Kidney epithelial cell (primary cell): ENCODE measurements at regions not wholly inside any gene's neighbourhood (a gene's known extent, or its start where the extent isn't known, plus 50 kb on each side); places are given as distances from the start of the nearest gene placed in this dataset.

Source experiments
- DNase-seq: peaks from one replicate; pipeline ENCODE4 v3.0.0-alpha.2; 2010; ENCODE audit warnings: low read depth
- H3K27me3 ChIP-seq: 2 replicates; pipeline ENCODE4 v1.6.0; 2011; ENCODE audit warnings: low read length; ENCODE audit not compliant: control insufficient read depth, insufficient read depth
- H3K36me3 ChIP-seq: 2 replicates; pipeline ENCODE4 v1.5.1; 2011; ENCODE audit warnings: low read length; ENCODE audit not compliant: control insufficient read depth, insufficient read depth
- H3K4me3 ChIP-seq: 2 replicates; pipeline ENCODE4 v1.5.1; 2011; ENCODE audit warnings: low read depth, mild to moderate bottlenecking, control low read depth, low read length
- TF ChIP-seq, protein P1 (sequence below): IDR thresholded peaks from 2 replicates; pipeline ENCODE4 v1.5.1; 2011; ENCODE audit warnings: mild to moderate bottlenecking, moderate library complexity, low read length, control low read depth, inconsistent platforms; ENCODE audit not compliant: insufficient read depth, poor library complexity, severe bottlenecking

DNA sequence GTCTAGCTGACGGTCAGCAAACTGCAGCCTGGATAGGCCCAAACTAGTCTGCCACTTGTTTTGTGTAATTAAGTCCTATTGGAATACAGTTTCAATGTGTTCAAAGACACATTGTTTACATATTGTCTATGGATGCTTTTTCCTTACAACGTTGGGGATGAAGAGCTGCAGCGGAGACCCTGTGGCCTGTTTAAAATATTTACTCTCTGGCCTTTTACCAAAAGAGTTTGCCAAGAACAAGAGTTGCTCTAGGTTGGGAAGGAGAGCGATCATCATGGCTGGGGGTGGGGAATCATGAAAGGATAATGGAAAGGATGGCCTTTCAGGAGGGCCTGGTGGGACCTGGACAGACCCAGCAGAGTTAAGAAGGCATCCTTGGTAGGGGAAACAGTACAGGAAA lies 274.9 kb upstream of the ZFHX3 start:
- TF ChIP-seq, protein P1, sequence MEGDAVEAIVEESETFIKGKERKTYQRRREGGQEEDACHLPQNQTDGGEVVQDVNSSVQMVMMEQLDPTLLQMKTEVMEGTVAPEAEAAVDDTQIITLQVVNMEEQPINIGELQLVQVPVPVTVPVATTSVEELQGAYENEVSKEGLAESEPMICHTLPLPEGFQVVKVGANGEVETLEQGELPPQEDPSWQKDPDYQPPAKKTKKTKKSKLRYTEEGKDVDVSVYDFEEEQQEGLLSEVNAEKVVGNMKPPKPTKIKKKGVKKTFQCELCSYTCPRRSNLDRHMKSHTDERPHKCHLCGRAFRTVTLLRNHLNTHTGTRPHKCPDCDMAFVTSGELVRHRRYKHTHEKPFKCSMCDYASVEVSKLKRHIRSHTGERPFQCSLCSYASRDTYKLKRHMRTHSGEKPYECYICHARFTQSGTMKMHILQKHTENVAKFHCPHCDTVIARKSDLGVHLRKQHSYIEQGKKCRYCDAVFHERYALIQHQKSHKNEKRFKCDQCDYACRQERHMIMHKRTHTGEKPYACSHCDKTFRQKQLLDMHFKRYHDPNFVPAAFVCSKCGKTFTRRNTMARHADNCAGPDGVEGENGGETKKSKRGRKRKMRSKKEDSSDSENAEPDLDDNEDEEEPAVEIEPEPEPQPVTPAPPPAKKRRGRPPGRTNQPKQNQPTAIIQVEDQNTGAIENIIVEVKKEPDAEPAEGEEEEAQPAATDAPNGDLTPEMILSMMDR: no peak
- Histone ChIP-seq H3K36me3 (no peaks in the 10 kb centered on the region), H3K4me3 (no peak overlapping the region), H3K27me3 (no peaks in the 10 kb centered on the region)
- no peak for DNase-seq

DNA sequence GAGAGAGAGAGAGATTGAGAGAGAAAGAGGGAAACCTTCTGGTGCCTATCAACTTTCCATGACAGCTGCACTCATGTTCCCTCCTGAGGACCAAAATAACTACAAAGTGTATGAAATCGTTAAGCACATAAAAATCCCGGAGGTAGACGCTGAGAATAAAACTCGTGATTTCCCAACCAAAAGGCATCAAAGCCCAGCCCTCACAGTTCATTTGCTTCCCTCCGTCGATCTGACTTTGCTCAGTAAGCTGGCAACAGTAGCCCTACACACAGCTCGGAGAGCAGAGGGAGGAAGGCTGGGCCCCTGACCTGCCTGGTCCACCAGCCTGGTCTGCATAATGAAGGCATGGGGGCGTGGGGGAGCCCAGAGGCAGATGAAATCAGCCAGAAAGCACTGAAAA lies 273.9 kb upstream of the ZFHX3 start:
- H3K36me3 ChIP-seq: no peaks in the 10 kb centered on the region
- no peak for DNase-seq
- no peaks in the 10 kb centered on the region for H3K27me3 ChIP-seq
- no peak overlapping the region for H3K4me3 ChIP-seq
- TF ChIP-seq, protein P1: no peak

DNA sequence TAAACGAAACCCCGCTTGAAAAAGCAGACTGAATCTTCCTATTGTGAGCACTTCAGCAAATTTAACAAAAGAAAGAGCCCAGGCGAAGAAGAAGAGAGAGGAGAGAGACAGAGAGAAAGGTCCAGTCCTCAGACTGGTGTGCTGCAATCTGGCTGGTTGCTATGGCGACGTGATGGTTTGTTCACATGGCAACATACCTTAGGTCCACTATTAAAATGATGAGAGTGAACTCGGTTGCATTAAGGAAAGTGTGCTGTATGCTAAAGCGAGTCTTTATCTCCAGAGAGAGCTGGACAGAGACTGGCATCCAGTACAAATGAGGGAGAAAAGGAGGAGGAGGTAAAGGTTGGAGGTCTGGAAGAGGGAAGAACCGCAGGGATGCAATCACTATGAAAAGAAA lies 271.8 kb upstream of the ZFHX3 start:
- no peak for DNase-seq
- TF ChIP-seq, protein P1: no peak
- Histone ChIP-seq H3K36me3 (no peaks in the 10 kb centered on the region), H3K27me3 (no peaks in the 10 kb centered on the region), H3K4me3 (no peak overlapping the region)

DNA sequence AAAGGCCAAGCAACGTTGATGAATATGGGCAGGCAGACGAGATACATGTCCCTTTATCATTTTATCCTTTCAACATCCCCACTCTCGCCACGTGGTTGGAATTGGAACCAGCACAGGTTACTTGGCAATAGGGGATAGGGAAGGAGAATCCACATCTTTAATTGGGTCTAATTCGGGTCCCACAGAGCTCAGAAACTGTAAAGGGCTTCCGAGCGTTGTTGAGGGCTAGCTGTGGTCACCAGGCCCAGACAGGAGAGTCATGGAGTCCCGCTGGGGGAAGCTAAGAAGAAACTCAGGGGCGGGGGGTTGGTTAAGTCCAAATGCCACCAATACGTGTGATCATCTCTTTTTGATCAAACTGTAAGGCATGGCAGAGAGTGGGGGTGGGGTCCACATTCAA lies 271.3 kb upstream of the ZFHX3 start:
- Histone ChIP-seq H3K36me3 (no peaks in the 10 kb centered on the region), H3K27me3 (no peaks in the 10 kb centered on the region), H3K4me3 (no peak overlapping the region)
- TF ChIP-seq, protein P1: no peak
- no peak for DNase-seq

DNA sequence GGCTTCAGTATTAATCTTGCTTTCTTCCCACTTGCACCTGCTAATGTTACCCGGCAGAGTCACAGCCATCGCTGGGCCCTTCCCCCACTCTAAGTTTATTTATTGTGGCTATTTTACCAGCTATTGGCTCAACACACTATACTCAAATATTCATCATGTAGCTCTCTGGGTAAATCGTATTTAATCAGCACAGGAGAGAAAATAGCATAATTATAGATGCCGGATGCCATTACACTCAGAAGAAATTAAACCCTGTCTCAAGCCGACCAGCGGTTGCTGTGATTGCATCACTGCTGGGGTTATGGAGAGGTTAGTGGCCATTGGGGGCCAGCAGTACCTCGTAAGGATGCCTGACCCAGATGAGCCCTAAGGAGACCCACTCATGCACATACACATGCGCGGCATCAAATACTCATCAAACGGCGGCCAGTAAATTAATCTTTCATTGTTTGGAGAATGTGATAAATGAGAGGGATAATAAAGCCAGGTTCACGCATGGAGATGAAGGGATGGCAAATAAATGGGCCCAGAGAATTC lies 269.5 kb upstream of the ZFHX3 start:
- H3K36me3 ChIP-seq: no peaks in the 10 kb centered on the region
- TF ChIP-seq, protein P1: no peak
- no peak overlapping the region for H3K4me3 ChIP-seq
- no peak for DNase-seq
- H3K27me3 ChIP-seq: no peaks in the 10 kb centered on the region

DNA sequence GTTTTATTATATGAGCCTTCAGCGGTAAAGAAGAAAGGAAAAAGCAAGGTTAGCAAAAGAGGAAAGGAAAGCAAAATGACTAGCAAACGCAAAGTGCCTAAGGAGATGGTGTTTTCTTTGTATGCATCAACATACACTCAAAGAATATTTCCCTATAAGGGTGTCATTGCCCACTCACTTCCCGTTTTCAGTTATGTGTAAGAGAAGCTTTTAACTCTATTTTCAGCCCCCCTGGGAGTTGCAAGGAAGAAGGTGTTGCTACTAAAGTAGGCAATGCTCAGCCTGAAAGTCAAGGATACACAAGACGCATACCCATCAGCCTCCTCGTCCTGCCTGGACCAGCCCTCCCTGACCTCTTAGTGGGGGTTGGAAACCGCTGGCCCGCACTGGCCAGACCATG lies 267.7 kb upstream of the ZFHX3 start:
- Histone ChIP-seq H3K4me3 (no peak overlapping the region), H3K36me3 (no peaks in the 10 kb centered on the region), H3K27me3 (no peaks in the 10 kb centered on the region)
- no peak for DNase-seq
- TF ChIP-seq, protein P1: no peak
